SIG-M5 (cell line): ENCODE measurements at regions not wholly inside any gene's neighbourhood (a gene's known extent, or its start where the extent isn't known, plus 50 kb on each side); places are given as distances from the start of the nearest gene placed in this dataset.

ENCODE experiments used
- DNase-seq: peaks from one replicate; lab custom pipeline; 2025; lab: John Stamatoyannopoulos, UW

- DNase-seq = no peak
These were observed 867.3 kb downstream of the PCDH18 start for GRCh38 chr4:136664988-136665387.

DNA sequence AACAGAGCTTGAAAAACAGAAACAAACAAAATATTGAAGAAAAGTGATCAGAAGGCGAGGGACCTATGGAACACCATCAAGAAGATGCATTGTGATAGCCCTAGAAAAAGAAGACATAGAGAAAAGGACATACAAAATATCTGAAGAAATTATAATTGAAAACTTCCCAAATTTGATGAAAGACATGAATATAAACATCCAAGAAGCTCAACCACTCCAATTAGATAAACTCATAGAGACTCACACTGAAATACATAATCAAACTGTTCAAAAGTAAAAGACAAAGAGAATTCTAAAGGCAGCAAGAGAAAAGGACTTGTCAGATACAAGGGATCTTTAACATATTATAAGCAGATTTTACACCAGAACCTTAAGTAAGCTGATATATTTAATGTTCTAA is 869.8 kb downstream of the PCDH18 start:
- DNase-seq = no peak

GRCh38 chr4:136653640-136654406 is 878.5 kb downstream of the PCDH18 start:
- no peak for DNase-seq

GRCh38 chr4:136651932-136652331 is 880.4 kb downstream of the PCDH18 start:
- no peak for DNase-seq

DNA sequence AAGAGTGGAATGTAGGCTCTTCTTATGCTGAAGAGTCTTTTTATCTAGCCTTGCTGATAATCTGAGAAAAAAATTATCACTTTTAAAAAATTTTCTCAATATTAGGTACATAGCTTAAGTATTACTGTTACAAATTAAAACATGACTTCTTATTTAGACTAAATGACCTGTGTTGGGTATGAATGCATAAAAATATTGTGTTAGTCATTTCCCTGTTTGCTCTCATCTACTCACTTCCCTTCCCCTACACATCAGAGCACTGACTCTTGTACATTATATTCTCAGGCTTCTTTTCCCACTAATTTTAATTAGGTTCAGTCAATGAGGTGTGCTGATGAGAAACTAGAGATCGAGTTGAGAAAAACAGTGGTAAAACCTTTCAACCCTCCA is 881.0 kb downstream of the PCDH18 start:
- DNase-seq = no peak

DNA sequence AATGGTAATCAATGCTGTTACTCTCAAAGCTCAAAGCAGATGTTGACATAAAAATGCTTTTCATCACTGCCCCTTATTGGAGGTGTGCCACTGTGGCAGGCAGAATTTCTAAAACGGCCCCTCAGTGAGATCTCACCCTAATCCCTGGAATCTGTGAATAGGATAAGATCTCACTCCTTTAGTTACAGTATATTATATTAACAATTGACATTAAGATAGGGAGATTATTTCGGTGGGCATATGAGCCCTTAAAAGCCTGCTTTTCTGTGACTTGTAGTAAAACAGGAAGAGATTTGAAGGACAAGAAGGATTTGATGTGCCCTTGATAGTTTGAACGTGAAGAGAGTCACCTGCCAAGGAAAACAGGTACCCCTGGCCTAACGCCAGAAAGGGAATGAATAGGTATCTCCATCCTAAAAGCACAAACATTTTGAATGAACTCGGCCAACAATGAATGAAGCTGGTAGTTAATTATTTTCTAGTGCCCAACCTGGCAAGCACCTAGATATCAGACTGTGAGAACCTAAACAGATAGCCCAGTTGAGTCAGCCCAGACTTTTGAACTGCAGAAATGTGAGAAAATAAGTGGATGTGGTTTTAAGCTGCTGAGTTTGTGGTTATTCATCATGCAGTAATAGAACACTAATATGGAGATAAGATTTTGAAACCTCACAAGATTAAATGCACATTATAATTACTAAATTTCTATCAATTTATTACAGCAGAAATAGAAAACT is 881.6 kb downstream of the PCDH18 start:
- DNase-seq = no peak

- no peak for DNase-seq
These were observed 888.0 kb downstream of the PCDH18 start for GRCh38 chr4:136644279-136644678.

- no peak for DNase-seq
These were observed 888.9 kb downstream of the PCDH18 start for GRCh38 chr4:136643416-136643815.

- no peak for DNase-seq
These were observed 895.1 kb downstream of the PCDH18 start for GRCh38 chr4:136637071-136637777.

DNA sequence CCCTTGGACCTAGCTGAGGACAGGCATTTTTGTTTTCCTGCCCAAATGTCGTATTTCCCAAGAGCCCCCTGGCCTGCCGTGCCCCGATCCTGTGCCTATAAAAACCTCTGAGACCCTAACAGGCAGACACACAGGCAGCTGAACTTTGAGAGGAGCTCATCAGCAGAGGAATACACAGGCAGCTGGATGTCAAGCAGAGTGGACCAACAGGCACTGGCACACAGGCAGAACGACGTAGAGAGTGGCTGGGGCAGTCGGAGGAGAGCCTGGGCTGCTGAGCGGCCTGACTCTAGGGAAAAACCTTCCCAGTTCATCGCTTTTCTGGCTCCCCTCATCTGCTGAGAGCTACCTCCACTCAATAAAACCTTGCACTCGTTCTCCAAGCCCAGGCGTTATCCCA is 896.1 kb downstream of the PCDH18 start:
- DNase-seq = no peak

DNA sequence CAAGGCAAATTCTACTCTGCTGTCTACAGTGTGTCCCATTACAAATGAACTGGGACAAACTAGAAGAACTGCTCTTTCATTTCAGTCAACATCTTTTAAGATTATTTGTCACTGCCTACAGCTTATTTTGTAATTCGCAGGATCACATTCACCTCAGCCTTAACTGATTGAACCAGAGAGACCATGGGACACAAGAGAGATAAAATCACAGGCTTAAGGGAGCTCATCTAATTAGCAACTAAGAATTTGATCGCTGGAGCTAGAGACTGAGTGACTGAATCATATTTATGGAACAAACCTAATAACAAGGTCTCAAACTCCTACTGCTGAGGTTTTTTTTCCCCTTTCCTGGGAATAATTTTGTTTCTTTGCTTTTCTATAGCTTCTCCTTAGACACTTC is 898.2 kb downstream of the PCDH18 start:
- DNase-seq = no peak

- DNase-seq = no peak
These were observed 932.4 kb downstream of the PCDH18 start for GRCh38 chr4:136599890-136600289.

GRCh38 chr4:136590440-136590839 is 941.9 kb downstream of the PCDH18 start:
- DNase-seq = no peak

DNA sequence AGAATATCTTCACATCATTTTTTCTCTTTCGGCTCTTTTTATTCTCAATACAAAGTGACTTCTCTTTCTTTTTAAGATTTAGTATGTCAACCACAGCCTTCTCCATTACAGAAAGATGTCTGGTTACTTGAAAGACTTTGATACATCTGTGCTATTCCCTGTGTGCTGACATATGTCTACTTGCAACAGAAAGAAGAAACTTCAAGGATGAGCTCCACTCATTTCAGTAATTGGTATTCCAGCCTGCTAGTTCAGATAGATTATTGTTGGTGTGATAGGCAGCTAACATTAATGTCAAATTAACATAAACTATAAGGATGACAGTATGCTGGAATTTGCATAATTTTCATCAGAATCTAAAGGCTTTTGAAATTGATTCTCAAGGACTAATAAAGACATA is 948.7 kb downstream of the PCDH18 start:
- DNase-seq = no peak

- no peak for DNase-seq
These were observed 951.2 kb downstream of the PCDH18 start for GRCh38 chr4:136581119-136581518.

DNA sequence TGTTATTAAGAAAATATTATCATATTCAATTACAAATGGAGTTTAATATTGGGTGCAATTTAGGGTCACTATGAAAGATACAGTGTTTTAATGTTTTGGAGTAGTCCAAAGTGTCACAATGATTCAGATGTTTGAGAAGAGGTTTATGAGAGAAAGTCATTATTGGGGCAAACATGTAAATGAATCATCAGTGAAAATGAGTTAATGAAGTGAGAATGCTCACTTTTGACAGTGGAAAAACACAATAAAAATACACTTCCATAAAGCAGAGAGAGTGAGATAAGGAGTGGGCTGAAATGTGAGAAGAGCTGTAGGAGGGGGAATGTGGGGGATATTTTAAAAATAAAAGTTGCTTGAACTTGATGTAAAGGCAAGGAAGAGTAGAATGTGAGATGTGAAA is 957.1 kb downstream of the PCDH18 start:
- DNase-seq = no peak

- DNase-seq = no peak
These were observed 958.8 kb downstream of the PCDH18 start for GRCh38 chr4:136573460-136573859.

- no peak for DNase-seq
These were observed 961.0 kb downstream of the PCDH18 start for GRCh38 chr4:136571315-136571714.

GRCh38 chr4:136562834-136563233 is 969.5 kb downstream of the PCDH18 start:
- DNase-seq = no peak

GRCh38 chr4:136558940-136559494 is 973.3 kb downstream of the PCDH18 start:
- DNase-seq = no peak

DNA sequence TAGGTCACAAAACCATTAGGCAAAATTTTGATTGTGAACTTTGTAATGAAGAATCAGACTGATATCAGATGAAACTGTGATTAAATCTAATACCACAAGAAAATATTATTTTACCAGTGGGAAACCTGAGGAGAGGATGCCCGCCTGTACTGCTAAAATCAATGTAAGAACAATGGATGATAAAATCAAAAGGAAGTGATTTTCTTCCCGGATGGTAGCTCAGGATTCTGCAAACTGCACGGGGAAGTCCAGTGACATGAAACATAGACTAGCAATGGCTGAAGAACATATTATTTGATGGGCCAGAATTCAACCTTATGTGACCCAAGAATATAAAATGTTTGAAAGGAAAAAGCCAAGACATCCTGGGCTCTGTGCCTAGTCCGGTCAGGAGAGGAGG is 974.9 kb downstream of the PCDH18 start:
- no peak for DNase-seq

DNA sequence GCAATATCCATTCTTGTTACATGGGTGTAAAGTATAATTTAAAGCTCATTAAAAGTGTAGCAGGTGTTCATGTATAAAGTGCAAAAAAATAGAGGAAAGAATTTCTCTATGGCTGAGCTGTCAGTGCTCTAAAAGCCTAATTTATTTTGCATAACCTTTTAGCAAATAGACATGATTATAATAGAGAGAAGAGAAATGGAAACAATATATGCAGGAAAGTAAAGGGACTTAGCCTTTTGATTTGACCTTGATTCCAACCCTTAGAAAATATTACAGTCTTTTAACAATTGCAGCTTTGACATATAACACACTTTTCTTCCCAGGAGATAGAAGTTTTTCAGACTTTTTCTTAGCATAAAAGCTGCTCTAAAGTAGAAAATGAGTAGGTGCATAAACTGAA is 978.3 kb downstream of the PCDH18 start:
- no peak for DNase-seq

- DNase-seq = no peak
These were observed 980.5 kb downstream of the PCDH18 start for GRCh38 chr4:136551753-136552152.
